Neuronal stem cell (in vitro differentiated cells): ENCODE measurements at regions not wholly inside any gene's neighbourhood (a gene's known extent, or its start where the extent isn't known, plus 50 kb on each side); places are given as distances from the start of the nearest gene placed in this dataset.

Source experiments
- DNase-seq: peaks from one replicate; pipeline ENCODE4 v3.0.0-alpha.2; 2013; ENCODE audit warnings: low spot score
- H2AFZ ChIP-seq: one replicate; pipeline ENCODE4 v1.6.1; 2013; ENCODE audit warnings: mild to moderate bottlenecking, low read length, inconsistent platforms
- H2AK5ac ChIP-seq: 2 replicates; pipeline ENCODE4 v1.6.1; 2013; ENCODE audit warnings: low read depth, mild to moderate bottlenecking, inconsistent platforms, low read length, moderate library complexity, mixed read lengths
- H2BK120ac ChIP-seq: 2 replicates; pipeline ENCODE4 v1.6.1; 2013; ENCODE audit warnings: low read depth, mild to moderate bottlenecking, inconsistent platforms, low read length, moderate library complexity, mixed read lengths
- H2BK12ac ChIP-seq: one replicate; pipeline ENCODE4 v1.6.1; 2013; ENCODE audit warnings: low read length, inconsistent platforms
- H2BK15ac ChIP-seq: 2 replicates; pipeline ENCODE4 v1.6.1; 2013; ENCODE audit warnings: mild to moderate bottlenecking, low read length, inconsistent platforms, mixed read lengths
- H2BK5ac ChIP-seq: one replicate; pipeline ENCODE4 v1.6.1; 2013; ENCODE audit warnings: inconsistent platforms, mild to moderate bottlenecking, low read length, moderate library complexity
- H3K14ac ChIP-seq: one replicate; pipeline ENCODE4 v1.6.1; 2013; ENCODE audit warnings: low read length, inconsistent platforms
- H3K18ac ChIP-seq: 2 replicates; pipeline ENCODE4 v1.6.1; 2013; ENCODE audit warnings: low read length, inconsistent platforms
- H3K23ac ChIP-seq: 2 replicates; pipeline ENCODE4 v1.6.1; 2013; ENCODE audit warnings: low read depth, mild to moderate bottlenecking, mixed read lengths, low read length, inconsistent platforms; ENCODE audit not compliant: poor library complexity
- H3K27ac ChIP-seq: replicated peaks from 3 replicates; pipeline ENCODE4 v1.5.1; 2013; ENCODE audit warnings: low read length, inconsistent platforms
- H3K27me3 ChIP-seq, 3 experiments: 2 replicates each; pipeline ENCODE4 v1.6.1; 2013; ENCODE audit warnings: low read length in 3 of 3, mild to moderate bottlenecking in 2 of 3, inconsistent platforms in 1 of 3, low read depth in 1 of 3, mixed read lengths in 1 of 3, moderate library complexity in 1 of 3; ENCODE audit not compliant: control insufficient read depth in 3 of 3, insufficient read depth in 3 of 3
- H3K36me3 ChIP-seq, 2 donors: replicated peaks in 1 of 2; 2 replicates each; pipeline ENCODE4 v1.6.1; 2013; ENCODE audit warnings: low read length in 2 of 2; ENCODE audit not compliant: control insufficient read depth in 2 of 2, insufficient read depth in 2 of 2
- H3K4ac ChIP-seq: 2 replicates; pipeline ENCODE4 v1.6.1; 2013; ENCODE audit warnings: inconsistent platforms, mild to moderate bottlenecking, low read length, moderate library complexity
- H3K4me1 ChIP-seq, 2 donors: 1 replicate in 1 of 2; 2 replicates in 1 of 2; pipeline ENCODE4 v1.6.1; 2013; ENCODE audit warnings: low read length in 2 of 2, low read depth in 1 of 2; ENCODE audit not compliant: control insufficient read depth in 2 of 2, insufficient read depth in 1 of 2
- H3K4me2 ChIP-seq: one replicate; pipeline ENCODE4 v1.6.1; 2013; ENCODE audit warnings: mild to moderate bottlenecking, low read length, inconsistent platforms; ENCODE audit not compliant: insufficient read depth, poor library complexity, severe bottlenecking
- H3K4me3 ChIP-seq, 2 donors: 2 replicates each; pipeline ENCODE4 v1.5.1; 2013; ENCODE audit warnings: low read length in 2 of 2, mild to moderate bottlenecking in 2 of 2, inconsistent platforms in 1 of 2, moderate library complexity in 1 of 2
- H3K79me1 ChIP-seq: one replicate; pipeline ENCODE4 v1.6.1; 2013; ENCODE audit warnings: low read depth, mild to moderate bottlenecking, inconsistent platforms, low read length, moderate library complexity
- H3K9ac ChIP-seq: one replicate; pipeline ENCODE4 v1.6.1; 2013; ENCODE audit warnings: mild to moderate bottlenecking, low read depth, low read length, inconsistent platforms; ENCODE audit not compliant: poor library complexity
- H3K9me3 ChIP-seq, 2 donors: replicated peaks in 1 of 2; 2 replicates each; pipeline versions ENCODE3 to v1.6.1; 2013; ENCODE audit warnings: low read length in 2 of 2, mild to moderate bottlenecking in 2 of 2, inconsistent platforms in 1 of 2, low read depth in 1 of 2, mixed read lengths in 1 of 2, moderate library complexity in 1 of 2; ENCODE audit not compliant: control insufficient read depth in 2 of 2, insufficient read depth in 1 of 2
- H4K8ac ChIP-seq: one replicate; pipeline ENCODE4 v1.6.1; 2013; ENCODE audit warnings: low read depth, mild to moderate bottlenecking, inconsistent platforms, low read length, moderate library complexity
- H4K91ac ChIP-seq: one replicate; pipeline ENCODE4 v1.6.1; 2013; ENCODE audit warnings: low read length, low read depth, mild to moderate bottlenecking, inconsistent platforms; ENCODE audit not compliant: poor library complexity
- WGBS, 2 donors: extraction: QIAGEN DNeasy Blood & Tissue Kit; methylation state at CpG; one replicate each; pipeline ENCODE4 v1.1.7; 2013; ENCODE audit warnings: missing lambda C conversion rate in 2 of 2, mixed read lengths in 1 of 2; ENCODE audit not compliant: insufficient read length in 2 of 2, insufficient replicate concordance in 1 of 2; ENCODE audit errors: extremely low coverage in 2 of 2; 5-methylcytosine and 5-hydroxymethylcytosine counted together

- no peak overlapping the region for H3K14ac ChIP-seq
These were observed 180.2 kb downstream of the TFAP2B start for GRCh38 chr6:50998905-50999304.

GRCh38 chr6:51001399-51001798 is 182.7 kb downstream of the TFAP2B start:
- Histone ChIP-seq H2BK15ac (no peak overlapping the region), H3K36me3 (no peaks in the 10 kb centered on the region), H3K27me3 (no peaks in the 10 kb centered on the region), H3K27ac (no peak overlapping the region), H3K4me2 (no peak overlapping the region), H3K9me3 (no peaks in the 10 kb centered on the region), H3K79me1 (no peaks in the 10 kb centered on the region), H2BK5ac (no peak overlapping the region), H2BK120ac (no peak overlapping the region), H2AFZ (no peak overlapping the region), H3K9ac (no peak overlapping the region), H3K4me1 (peaks cover 0 to 2% of the 10 kb centered on the region in 2 donors), H2AK5ac (no peak overlapping the region), H4K8ac (no peak overlapping the region), H2BK12ac (no peak overlapping the region), H3K18ac (no peak overlapping the region), H3K23ac (no peak overlapping the region), H4K91ac (no peak overlapping the region), H3K4ac (no peak overlapping the region), H3K4me3 (no peak overlapping the region), H3K14ac (no peak overlapping the region)
- no peak for DNase-seq
- no CpG with 5 or more reads among the region's 1 CpG for WGBS, 2 donors

More at GRCh38 chr6:50998905-50999304, 180.2 kb downstream of the TFAP2B start:
- Histone ChIP-seq H2BK120ac (no peak overlapping the region), H2AFZ (no peak overlapping the region), H3K4me2 (no peak overlapping the region), H3K4me1 (peaks cover 0 to 2% of the 10 kb centered on the region in 2 donors), H2AK5ac (no peak overlapping the region), H3K27me3 (no peaks in the 10 kb centered on the region), H3K27ac (no peak overlapping the region), H4K8ac (no peak overlapping the region), H3K4me3 (no peak overlapping the region), H3K23ac (no peak overlapping the region), H2BK15ac (no peak overlapping the region), H2BK12ac (no peak overlapping the region), H3K9ac (no peak overlapping the region), H3K18ac (no peak overlapping the region), H3K4ac (no peak overlapping the region), H3K36me3 (no peaks in the 10 kb centered on the region), H3K9me3 (no peaks in the 10 kb centered on the region), H4K91ac (no peak overlapping the region), H3K79me1 (no peaks in the 10 kb centered on the region), H2BK5ac (no peak overlapping the region)
- no CpG with 5 or more reads among the region's 1 CpG for WGBS, 2 donors
- DNase-seq, result no peak

- Histone ChIP-seq H2BK15ac (no peak overlapping the region), H3K9me3 (no peaks in the 10 kb centered on the region), H3K27me3 (no peaks in the 10 kb centered on the region), H2BK12ac (no peak overlapping the region), H2AFZ (no peak overlapping the region), H3K18ac (no peak overlapping the region), H2BK120ac (no peak overlapping the region), H3K36me3 (no peaks in the 10 kb centered on the region), H4K8ac (no peak overlapping the region), H2AK5ac (no peak overlapping the region), H3K9ac (no peak overlapping the region), H4K91ac (no peak overlapping the region), H3K4ac (no peak overlapping the region), H2BK5ac (no peak overlapping the region), H3K27ac (no peak overlapping the region), H3K4me3 (no peak overlapping the region), H3K14ac (no peak overlapping the region), H3K23ac (no peak overlapping the region), H3K4me1 (peaks cover 0 to 2% of the 10 kb centered on the region in 2 donors), H3K4me2 (no peak overlapping the region), H3K79me1 (no peaks in the 10 kb centered on the region)
- no CpG with 5 or more reads among the region's 4 CpGs for WGBS, 2 donors
- DNase-seq, result no peak
These were observed 185.7 kb downstream of the TFAP2B start for GRCh38 chr6:51004380-51004779.

- Histone ChIP-seq H3K4me2 (no peak overlapping the region), H3K4ac (no peak overlapping the region), H2BK5ac (no peak overlapping the region), H2AK5ac (no peak overlapping the region), H3K23ac (no peak overlapping the region), H3K36me3 (no peaks in the 10 kb centered on the region), H3K79me1 (no peaks in the 10 kb centered on the region), H3K9me3 (no peaks in the 10 kb centered on the region), H2BK15ac (no peak overlapping the region), H4K8ac (no peak overlapping the region), H2BK120ac (no peak overlapping the region), H2AFZ (no peak overlapping the region), H3K4me3 (no peak overlapping the region), H3K14ac (no peak overlapping the region), H4K91ac (no peak overlapping the region), H3K18ac (no peak overlapping the region), H3K4me1 (peaks cover 0 to 2% of the 10 kb centered on the region in 2 donors), H3K27me3 (no peaks in the 10 kb centered on the region), H3K9ac (no peak overlapping the region), H2BK12ac (no peak overlapping the region), H3K27ac (no peak overlapping the region)
- DNase-seq, result no peak
These were observed 187.1 kb downstream of the TFAP2B start for GRCh38 chr6:51005779-51006178.
